ENCODE measurements at regions not wholly inside any gene's neighbourhood (a gene's known extent, or its start where the extent isn't known, plus 50 kb on each side); places are given as distances from the start of the nearest gene placed in this dataset.

- no peak for DNase-seq
Observed at GRCh38 chr14:28661171-28661772, 105.3 kb upstream of the FOXG1 start.

- no peak for DNase-seq
Observed at GRCh38 chr14:28666961-28667360, 99.6 kb upstream of the FOXG1 start.

DNA sequence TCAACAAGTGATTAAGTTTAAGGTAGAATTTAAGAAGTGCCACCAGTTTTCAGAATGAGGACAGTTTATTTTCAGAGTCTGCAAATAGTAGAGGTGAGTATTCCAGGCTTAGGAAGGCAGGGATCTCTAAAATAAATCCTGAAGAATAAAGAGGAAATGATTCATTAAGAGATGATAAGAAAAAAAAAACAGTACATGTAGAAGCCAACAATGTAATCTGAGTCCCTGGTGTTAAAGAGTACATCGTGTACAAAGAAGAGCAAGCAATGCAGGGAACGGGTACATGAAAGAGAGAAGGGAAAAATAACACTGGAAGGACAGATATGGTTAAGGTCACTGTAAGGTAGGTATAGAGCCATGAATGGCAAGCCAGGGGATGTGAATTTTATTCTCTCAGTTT lies 95.2 kb upstream of the FOXG1 start:
- DNase-seq = no peak

- DNase-seq = no peak
Observed at GRCh38 chr14:28673056-28673455, 93.5 kb upstream of the FOXG1 start.

DNA sequence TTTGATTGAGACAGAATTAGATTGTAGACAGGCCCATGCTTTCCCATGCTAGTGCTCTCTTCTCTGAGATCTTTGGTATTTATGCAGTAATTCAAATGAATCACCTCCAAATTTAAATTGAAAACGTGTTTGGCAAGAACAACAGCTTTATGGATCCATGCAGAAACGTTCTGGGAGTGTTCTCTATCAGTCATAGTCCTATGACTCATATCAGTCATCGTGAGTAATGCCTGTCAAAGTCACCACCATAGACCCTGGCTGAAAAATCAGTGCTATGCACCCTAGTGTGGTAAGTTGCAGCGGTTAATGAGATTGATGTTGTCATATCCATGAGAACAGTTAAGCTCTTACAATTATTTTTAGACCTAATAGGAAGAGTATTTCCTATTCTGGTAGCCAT lies 90.1 kb upstream of the FOXG1 start:
- no peak for DNase-seq

DNA sequence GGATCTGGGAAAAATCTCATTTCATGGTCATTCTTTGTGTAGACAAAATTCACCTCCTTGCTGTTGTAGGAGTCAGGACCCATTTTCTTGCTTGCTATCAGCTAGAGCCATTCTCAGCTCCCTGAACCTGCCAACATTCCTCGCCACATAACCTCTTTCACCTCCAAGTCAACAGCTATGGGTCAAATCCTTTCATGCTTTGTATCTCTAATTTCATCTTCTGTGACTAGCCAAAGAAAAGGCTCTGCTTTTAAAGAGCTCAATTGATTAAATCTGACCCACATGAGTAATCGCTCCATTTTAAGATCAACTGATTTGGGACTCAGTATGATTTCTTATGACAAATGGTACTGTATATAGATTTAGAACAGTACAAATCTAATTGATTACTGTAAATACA lies 89.2 kb upstream of the FOXG1 start:
- no peak for DNase-seq

GRCh38 chr14:28678887-28679286 lies 87.7 kb upstream of the FOXG1 start:
- no peak for DNase-seq

DNA sequence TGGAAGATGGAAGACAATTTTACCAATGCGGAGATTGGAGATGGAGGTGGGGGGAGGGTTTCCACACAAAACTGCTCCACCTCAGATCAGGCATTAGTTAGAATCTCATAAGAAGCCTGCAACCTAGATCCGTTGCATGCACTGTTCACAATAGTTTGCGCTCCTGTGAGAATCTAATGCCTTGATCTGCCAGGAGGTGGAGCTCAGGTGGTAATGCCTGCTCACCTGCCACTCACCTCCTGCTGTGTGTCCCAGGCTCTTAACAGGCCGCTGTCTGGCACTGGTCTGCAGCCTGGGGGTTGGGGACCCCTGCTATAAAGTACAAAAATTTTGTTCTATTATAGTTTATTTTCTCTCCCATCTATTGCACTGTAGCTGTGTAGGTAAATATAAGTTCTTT lies 84.9 kb upstream of the FOXG1 start:
- DNase-seq = no peak

- DNase-seq = no peak
Observed at GRCh38 chr14:28690029-28690692, 76.4 kb upstream of the FOXG1 start.

DNA sequence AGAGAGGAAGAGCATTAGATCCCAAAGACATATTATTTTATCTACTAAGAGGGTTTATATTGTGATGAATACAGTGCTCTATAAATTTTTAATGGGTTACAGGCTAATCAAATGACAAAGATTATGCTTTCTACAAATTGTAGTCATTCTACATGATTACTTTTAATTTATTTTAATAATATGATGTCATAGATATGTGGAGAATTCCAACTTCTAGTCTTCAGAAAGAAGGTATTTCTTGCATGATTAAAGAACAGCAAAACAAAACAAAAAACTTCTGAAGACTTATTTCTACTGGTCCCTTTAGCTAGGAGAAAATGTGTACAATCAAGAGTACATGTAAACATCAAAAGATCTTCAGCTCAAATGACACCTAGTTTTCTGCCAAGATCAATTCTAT lies 71.5 kb upstream of the FOXG1 start:
- no peak for DNase-seq

DNA sequence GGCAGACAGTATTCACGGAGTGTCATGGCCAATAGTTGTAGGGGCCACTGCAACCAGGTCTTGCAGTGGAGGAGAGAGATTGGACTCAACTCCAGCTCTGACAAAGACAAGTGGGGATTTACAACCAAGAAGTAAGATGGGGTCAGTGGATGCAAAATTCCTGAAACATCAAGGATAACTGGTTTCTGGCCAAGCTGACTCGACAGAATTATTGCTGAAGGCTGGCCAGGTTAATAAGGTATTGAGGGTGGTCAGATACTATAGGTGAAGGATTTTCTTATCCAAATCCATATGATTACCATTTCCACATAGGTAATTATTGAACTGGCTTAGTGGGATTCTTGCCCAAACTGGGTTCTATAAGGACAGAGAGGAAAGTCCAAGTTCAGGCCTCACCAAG lies 64.9 kb upstream of the FOXG1 start:
- DNase-seq = no peak

GRCh38 chr14:28703482-28703881 lies 63.1 kb upstream of the FOXG1 start:
- DNase-seq = no peak

GRCh38 chr14:28704153-28704552 lies 62.4 kb upstream of the FOXG1 start:
- DNase-seq = no peak

- DNase-seq = no peak
Observed at GRCh38 chr14:28707814-28708213, 58.8 kb upstream of the FOXG1 start.

GRCh38 chr14:28709571-28710305 lies 56.8 kb upstream of the FOXG1 start:
- DNase-seq = no peak
